IMR-90 (cell line): ENCODE measurements at regions not wholly inside any gene's neighbourhood (a gene's known extent, or its start where the extent isn't known, plus 50 kb on each side); places are given as distances from the start of the nearest gene placed in this dataset.

Source experiments
- ATAC-seq: fragments of 200-7000 bp; cut with Tn5 transposase; 2 replicates; pipeline ENCODE4 v1.9.1; 2020; ENCODE audit warnings: low read depth, mild to moderate bottlenecking, moderate library complexity
- BruUV-seq: library from RNA; stranded (reverse); fragments of 400-500 nt; replicated peaks from 2 replicates; lab custom pipeline; 2021; lab: Mats Ljungman, UMichigan
- CTCF ChIA-PET: fragments of 300-600 bp; formaldehyde crosslinking; extraction: SDS; loops from one replicate; lab custom pipeline; 2021; ENCODE audit warnings: antibody characterized with exemption; lab: Yijun Ruan, JAX
- POLR2A ChIA-PET: fragments of 300-600 bp; sonication (Branson Sonifier 250); formaldehyde crosslinking; loops from one replicate; lab custom pipeline; 2022; ENCODE audit warnings: antibody characterized with exemption; ENCODE audit not compliant: unreplicated experiment; lab: Charles Lee
- DNase-seq: peaks from one replicate; pipeline ENCODE4 v3.0.0; 2013
- H2AFZ ChIP-seq: replicated peaks from 2 replicates; pipeline ENCODE3; 2013; ENCODE audit warnings: low read length, mild to moderate bottlenecking; ENCODE audit not compliant: poor library complexity
- H2AK5ac ChIP-seq: 2 replicates; pipeline ENCODE4 v1.6.1; 2013; ENCODE audit warnings: low read depth, low read length, inconsistent platforms
- H2AK9ac ChIP-seq: replicated peaks from 2 replicates; pipeline ENCODE3; 2013; ENCODE audit warnings: mild to moderate bottlenecking, low read depth, low read length, moderate library complexity; ENCODE audit not compliant: poor library complexity
- H2BK120ac ChIP-seq: 2 replicates; pipeline ENCODE4 v1.6.1; 2013; ENCODE audit warnings: low read depth, low read length, inconsistent platforms
- H2BK15ac ChIP-seq: 3 replicates; pipeline ENCODE4 v1.6.1; 2013; ENCODE audit warnings: low read depth, low read length, inconsistent platforms
- H2BK20ac ChIP-seq: 2 replicates; pipeline ENCODE4 v1.6.1; 2013; ENCODE audit warnings: low read depth, mild to moderate bottlenecking, inconsistent platforms, low read length, moderate library complexity
- H2BK5ac ChIP-seq: 2 replicates; pipeline ENCODE4 v1.6.1; 2013; ENCODE audit warnings: mild to moderate bottlenecking, low read depth, low read length, inconsistent platforms; ENCODE audit not compliant: poor library complexity, severe bottlenecking
- H3K14ac ChIP-seq: replicated peaks from 2 replicates; pipeline ENCODE4 v1.6.1; 2013; ENCODE audit warnings: low read depth, low read length, inconsistent platforms
- H3K18ac ChIP-seq: 2 replicates; pipeline ENCODE4 v1.6.1; 2013; ENCODE audit warnings: low read depth, low read length, control low read depth
- H3K23ac ChIP-seq: 2 replicates; pipeline ENCODE4 v1.6.1; 2013; ENCODE audit warnings: low read depth, low read length, inconsistent platforms
- H3K27ac ChIP-seq: 2 replicates; pipeline ENCODE4 v1.5.1; 2013; ENCODE audit warnings: mild to moderate bottlenecking, control low read depth, low read length; ENCODE audit not compliant: insufficient read depth
- H3K27me3 ChIP-seq: 2 replicates; pipeline ENCODE4 v1.6.1; 2013; ENCODE audit warnings: low read length; ENCODE audit not compliant: control insufficient read depth, insufficient read depth
- H3K36me3 ChIP-seq: 2 replicates; pipeline ENCODE4 v1.6.1; 2013; ENCODE audit warnings: low read length, mixed read lengths; ENCODE audit not compliant: control insufficient read depth, insufficient read depth
- H3K4ac ChIP-seq: 2 replicates; pipeline ENCODE4 v1.6.1; 2013; ENCODE audit warnings: low read depth, low read length, inconsistent platforms
- H3K4me1 ChIP-seq: 2 replicates; pipeline ENCODE4 v1.6.1; 2013; ENCODE audit warnings: low read length, mixed read lengths; ENCODE audit not compliant: control insufficient read depth, insufficient read depth
- H3K4me2 ChIP-seq: 2 replicates; pipeline ENCODE4 v1.6.1; 2013; ENCODE audit warnings: low read depth, mild to moderate bottlenecking, control low read depth, low read length, moderate library complexity
- H3K4me3 ChIP-seq: 2 replicates; pipeline ENCODE4 v1.5.1; 2013; ENCODE audit warnings: low read depth, mild to moderate bottlenecking, control low read depth, low read length, moderate library complexity; ENCODE audit not compliant: insufficient read depth
- H3K56ac ChIP-seq: 2 replicates; pipeline ENCODE4 v1.6.1; 2013; ENCODE audit warnings: low read length, inconsistent platforms; ENCODE audit not compliant: insufficient read depth; ENCODE audit errors: extremely low read depth
- H3K79me1 ChIP-seq, 2 experiments: 2 replicates each; pipeline ENCODE4 v1.6.1; 2013; ENCODE audit warnings: low read length in 2 of 2, inconsistent platforms in 1 of 2, low read depth in 1 of 2
- H3K9ac ChIP-seq: 2 replicates; pipeline ENCODE4 v1.6.1; 2013; ENCODE audit warnings: low read depth, low read length, control low read depth
- H3K9me1 ChIP-seq: 2 replicates; pipeline ENCODE4 v1.6.1; 2013; ENCODE audit warnings: low read length, inconsistent platforms; ENCODE audit not compliant: insufficient read depth
- H3K9me3 ChIP-seq: 2 replicates; pipeline ENCODE4 v1.6.1; 2013; ENCODE audit warnings: low read length; ENCODE audit not compliant: control insufficient read depth, insufficient read depth
- H4K20me1 ChIP-seq: 2 replicates; pipeline ENCODE4 v1.6.1; 2013; ENCODE audit warnings: low read length, inconsistent platforms; ENCODE audit not compliant: insufficient read depth
- H4K5ac ChIP-seq: 2 replicates; pipeline ENCODE4 v1.6.1; 2013; ENCODE audit warnings: mild to moderate bottlenecking, low read depth, low read length, control low read depth
- H4K8ac ChIP-seq, 2 experiments: 2 replicates each; pipeline ENCODE4 v1.6.1; 2013; ENCODE audit warnings: low read depth in 2 of 2, low read length in 2 of 2, control low read depth in 1 of 2, inconsistent platforms in 1 of 2
- H4K91ac ChIP-seq: 2 replicates; pipeline ENCODE4 v1.6.1; 2013; ENCODE audit warnings: low read depth, low read length, inconsistent platforms; ENCODE audit not compliant: insufficient read depth
- BHLHE40 ChIP-seq: fragments of 150-350 bp; IDR thresholded peaks from 2 replicates; pipeline ENCODE4 v1.6.1; 2016; ENCODE audit warnings: mild to moderate bottlenecking, low read depth, low read length
- CEBPB ChIP-seq: IDR thresholded peaks from 2 replicates; pipeline ENCODE4 v1.6.1; 2012; ENCODE audit warnings: low read depth, low read length, improper control_type of control experiment
- CHD1 ChIP-seq: IDR thresholded peaks from 2 replicates; pipeline ENCODE4 v1.6.1; 2012; ENCODE audit warnings: low read depth, low read length, improper control_type of control experiment
- ELK1 ChIP-seq: fragments of 150-350 bp; IDR thresholded peaks from 2 replicates; pipeline ENCODE4 v1.6.1; 2016; ENCODE audit warnings: low read depth, mild to moderate bottlenecking, low read length, moderate library complexity, borderline replicate concordance
- FOS ChIP-seq: fragments of 150-350 bp; IDR thresholded peaks from 2 replicates; pipeline ENCODE4 v1.6.1; 2016; ENCODE audit warnings: low read depth, low read length
- MAFK ChIP-seq: IDR thresholded peaks from 2 replicates; pipeline ENCODE4 v1.6.1; 2012; ENCODE audit warnings: low read depth, low read length, improper control_type of control experiment
- MAZ ChIP-seq: IDR thresholded peaks from 2 replicates; pipeline ENCODE4 v1.6.1; 2012; ENCODE audit warnings: low read depth, mild to moderate bottlenecking, low read length, improper control_type of control experiment, moderate library complexity, borderline replicate concordance
- MXI1 ChIP-seq: IDR thresholded peaks from 2 replicates; pipeline ENCODE4 v1.6.1; 2012; ENCODE audit warnings: low read depth, mild to moderate bottlenecking, low read length, moderate library complexity, borderline replicate concordance
- NFE2L2 ChIP-seq: fragments of 150-350 bp; IDR thresholded peaks from 2 replicates; pipeline ENCODE4 v1.6.1; 2016; ENCODE audit warnings: low read depth, mild to moderate bottlenecking, low read length
- POLR2A ChIP-seq: IDR thresholded peaks from 2 replicates; pipeline ENCODE4 v1.6.1; 2012; ENCODE audit warnings: mild to moderate bottlenecking, low read depth, low read length
- RAD21 ChIP-seq: IDR thresholded peaks from 2 replicates; pipeline ENCODE4 v1.6.1; 2012; ENCODE audit warnings: low read length, improper control_type of control experiment
- RFX5 ChIP-seq: IDR thresholded peaks from 2 replicates; pipeline ENCODE4 v1.8.0; 2012; ENCODE audit warnings: low read depth, mild to moderate bottlenecking, low read length, moderate library complexity
- SMC3 ChIP-seq: fragments of 150-350 bp; IDR thresholded peaks from 2 replicates; pipeline ENCODE4 v1.6.1; 2016; ENCODE audit warnings: low read depth, mild to moderate bottlenecking, antibody characterized with exemption, low read length, moderate library complexity
- USF2 ChIP-seq: fragments of 150-350 bp; IDR thresholded peaks from 2 replicates; pipeline ENCODE4 v1.6.1; 2017; ENCODE audit warnings: mild to moderate bottlenecking, antibody characterized with exemption, low read length, low read depth
- WGBS, 2 experiments: methylation state at CpG; one replicate each; pipeline versions ENCODE4 v1.1.5 to v1.1.7; 2013; ENCODE audit warnings: missing lambda C conversion rate in 2 of 2; ENCODE audit not compliant: insufficient read length in 1 of 2; ENCODE audit errors: extremely low coverage in 2 of 2; 5-methylcytosine and 5-hydroxymethylcytosine counted together
- dilution Hi-C: fragments of 300-500 bp; cut with HindIII; formaldehyde crosslinking; loops from one replicate; pipeline ENCODE4 v1.14.3; 2018; ENCODE audit warnings: low sequenced_read_pairs; ENCODE audit not compliant: unreplicated experiment
- in situ Hi-C: fragments of 300-500 bp; cut with MboI; formaldehyde crosslinking; loops from 3 replicates; pipeline ENCODE4 v1.14.3; 2019; ENCODE audit warnings: low sequenced_read_pairs, inconsistent platforms, mixed read lengths
- intact Hi-C: fragments of 100-400 bp; cut with micrococcal nuclease; formaldehyde crosslinking; loops from 2 replicates; pipeline ENCODE4 v1.10.0; 2022

- peaks cover 47% of the 10 kb centered on the region for H3K27me3 ChIP-seq
- ChIA-PET POLR2A (no interaction called here), CTCF (no interaction called here)
- no peak overlapping the region for H2BK5ac ChIP-seq
- TF ChIP-seq MAFK (no peak), USF2 (no peak), CEBPB (no peak), SMC3 (no peak), MXI1 (no peak), POLR2A (no peak), RAD21 (no peak), NFE2L2 (no peak), FOS (no peak), MAZ (no peak), ELK1 (no peak), RFX5 (no peak), BHLHE40 (no peak), CHD1 (no peak)
- H4K20me1 ChIP-seq: no peaks in the 10 kb centered on the region
- H3K4me2 ChIP-seq: no peak overlapping the region
- no peak overlapping the region for H2BK120ac ChIP-seq
- ATAC-seq: no peak
- BruUV-seq: no TSS peak
- no peak overlapping the region for H3K56ac ChIP-seq
- H3K36me3 ChIP-seq: no peaks in the 10 kb centered on the region
- in situ Hi-C loops: no loop called here
- H4K91ac ChIP-seq: no peak overlapping the region
- no peak overlapping the region for H3K23ac ChIP-seq
- H4K5ac ChIP-seq: no peak overlapping the region
- no peak overlapping the region for H2BK20ac ChIP-seq
- whole genome bisulfite sequencing, 2 experiments: 60% methylated on average over 2 of the region's 5 CpGs; no CpG with 5 or more reads in 1 of the 2 experiments
- no peak overlapping the region for H3K27ac ChIP-seq
- no peaks in the 10 kb centered on the region for H3K79me1 ChIP-seq
- no peak overlapping the region for H3K9ac ChIP-seq
- dilution Hi-C loops: no loop called here
- no peak overlapping the region for H2AK5ac ChIP-seq
- no peak overlapping the region for H2AK9ac ChIP-seq
- no peak overlapping the region for H3K4me3 ChIP-seq
- H3K4me1 ChIP-seq: no peaks in the 10 kb centered on the region
- intact Hi-C loops: no loop called here
- DNase-seq: no peak
- H2AFZ ChIP-seq: no peak overlapping the region
- H3K14ac ChIP-seq: no peak overlapping the region
- H2BK15ac ChIP-seq: no peak overlapping the region
- H3K9me3 ChIP-seq: no peaks in the 10 kb centered on the region
- H4K8ac ChIP-seq: no peak overlapping the region
- H3K9me1 ChIP-seq: no peaks in the 10 kb centered on the region
- no peak overlapping the region for H3K4ac ChIP-seq
- H3K18ac ChIP-seq: no peak overlapping the region
These were observed 91.2 kb upstream of the TNRC6C start for GRCh38 chr17:77867308-77867781.
